HL-60/S4 treated with phorbol 12-myristate 13-acetate at 8.2 ng/mL for 4 days and 3 days (cell line): ENCODE measurements at regions not wholly inside any gene's neighbourhood (a gene's known extent, or its start where the extent isn't known, plus 50 kb on each side); places are given as distances from the start of the nearest gene placed in this dataset.
"Not testable (repeated sequence)": the region's sequence is repeated elsewhere in the genome, so short reads cannot be mapped to it uniquely, and the experiment has no call there.

Experiments
- in situ Hi-C: fragments of 300-500 bp; cut with MboI; formaldehyde crosslinking; loops from 2 replicates; pipeline ENCODE4 v1.15.0; 2022; ENCODE audit warnings: low sequenced_read_pairs

DNA sequence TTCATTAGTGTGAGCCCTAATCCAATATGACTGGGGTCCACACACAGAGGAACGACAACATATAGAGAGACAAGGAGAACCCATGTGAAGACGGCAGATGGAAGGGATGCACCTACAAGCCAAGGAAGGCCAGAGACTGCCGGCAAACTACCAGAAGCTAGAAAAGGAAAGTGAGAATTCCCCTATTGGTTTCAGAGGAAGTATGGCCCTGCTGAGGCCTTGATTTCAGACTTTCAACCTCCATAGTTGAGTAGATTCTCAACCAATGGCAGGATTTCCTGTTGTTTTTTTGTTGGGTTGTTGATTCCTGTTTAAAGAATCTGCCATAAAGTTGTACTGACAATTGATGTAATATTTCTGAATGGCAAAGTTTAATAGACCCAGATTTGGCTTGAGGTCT lies 241.5 kb downstream of the SATB2 start:
- in situ Hi-C loops: no loop called here

DNA sequence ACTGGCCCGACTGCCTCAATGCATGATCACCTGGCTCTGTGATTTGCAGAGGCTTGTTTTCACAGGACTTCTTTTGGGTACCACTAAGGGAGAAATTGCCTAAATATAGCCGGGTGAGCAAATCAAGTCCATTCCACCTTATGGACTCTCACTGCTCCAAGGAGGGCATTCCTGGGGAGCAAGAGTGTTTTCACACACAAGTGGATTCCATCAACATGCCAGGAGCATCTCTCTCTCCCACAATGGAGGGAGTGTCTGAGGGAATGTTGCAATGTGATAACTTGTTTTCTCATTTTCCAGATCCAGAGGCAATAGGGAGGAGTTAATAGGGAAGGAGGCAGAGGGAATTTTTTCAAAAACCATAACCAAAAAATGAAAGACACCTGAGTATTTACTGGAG lies 250.7 kb downstream of the SATB2 start:
- in situ Hi-C loops: no loop called here

DNA sequence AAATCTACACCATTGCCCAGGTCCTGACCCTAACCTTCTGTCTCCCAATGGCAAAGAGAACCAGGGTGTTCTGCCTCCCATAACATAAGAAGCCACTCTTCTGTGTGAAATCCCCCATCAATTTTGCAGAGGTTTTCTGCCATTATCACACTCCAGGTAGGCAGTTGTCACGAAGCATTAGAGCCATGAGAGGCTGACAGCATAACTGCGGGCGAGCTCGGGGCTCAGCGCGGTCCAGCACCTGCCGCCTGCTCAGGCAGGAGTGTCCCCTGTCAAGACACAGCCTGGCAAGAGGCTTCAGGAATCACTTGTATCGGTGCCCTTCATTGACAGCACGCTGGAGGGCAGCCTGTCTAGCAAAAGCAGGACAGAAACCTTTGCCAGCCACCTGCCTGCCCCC lies 251.2 kb downstream of the SATB2 start:
- in situ Hi-C loops: no loop called here

DNA sequence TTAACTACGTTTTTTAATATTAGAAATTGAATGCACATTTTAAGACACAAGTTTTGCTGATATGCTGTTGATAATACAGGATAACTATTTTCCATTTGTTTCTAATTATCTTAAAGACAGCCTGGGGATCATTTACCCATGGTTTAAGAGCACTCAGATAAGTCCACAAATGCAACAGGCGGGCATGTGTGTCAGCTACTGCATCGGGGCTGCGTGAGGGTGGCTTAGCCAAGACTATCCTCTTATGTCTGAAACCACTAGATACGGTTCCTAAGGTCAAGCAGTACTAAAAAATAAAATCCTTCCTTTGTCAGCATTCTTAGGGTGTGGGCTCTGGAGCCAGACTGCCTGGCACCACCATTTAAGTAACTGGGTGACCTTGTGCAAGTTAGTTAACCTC lies 254.8 kb downstream of the SATB2 start:
- in situ Hi-C loops: no loop called here

DNA sequence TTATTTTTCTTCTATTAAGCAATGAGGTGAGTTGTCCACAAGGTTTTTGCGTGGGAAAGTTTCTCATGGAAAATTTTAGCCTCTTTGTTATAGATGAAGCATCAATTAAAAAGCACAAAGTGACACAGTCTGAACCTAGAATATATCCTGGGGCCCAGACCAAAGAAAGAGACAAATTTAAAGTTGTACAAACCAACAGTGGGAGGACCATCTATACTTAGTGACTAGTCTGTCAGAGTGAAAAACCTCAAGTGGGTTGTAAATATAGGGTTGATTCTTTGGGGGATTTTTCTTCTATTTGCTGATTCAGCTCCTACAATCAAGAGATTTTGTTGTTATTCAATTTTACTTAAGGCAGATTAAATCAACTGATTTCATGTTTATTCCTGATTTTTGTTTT lies 256.2 kb downstream of the SATB2 start:
- in situ Hi-C loops: no loop called here

DNA sequence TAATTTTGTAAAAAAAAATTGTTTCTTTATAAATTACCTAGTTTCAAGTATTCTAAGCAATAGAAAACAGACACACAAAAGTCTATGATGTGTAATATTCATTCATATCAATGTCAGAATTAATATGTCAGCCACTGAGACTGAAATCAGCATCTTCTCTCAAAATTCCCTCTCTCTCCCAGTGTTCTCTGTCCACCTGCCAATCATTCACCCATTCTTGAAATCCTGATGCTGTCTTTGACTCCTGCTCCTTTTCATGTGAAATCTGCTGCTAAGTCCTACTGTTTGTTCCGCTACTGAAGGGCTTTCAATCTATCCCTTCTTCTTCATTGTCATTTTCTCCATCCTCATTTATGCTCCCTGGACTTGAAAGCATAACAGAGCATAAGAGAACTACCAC lies 257.9 kb downstream of the SATB2 start:
- in situ Hi-C loops: no loop called here

DNA sequence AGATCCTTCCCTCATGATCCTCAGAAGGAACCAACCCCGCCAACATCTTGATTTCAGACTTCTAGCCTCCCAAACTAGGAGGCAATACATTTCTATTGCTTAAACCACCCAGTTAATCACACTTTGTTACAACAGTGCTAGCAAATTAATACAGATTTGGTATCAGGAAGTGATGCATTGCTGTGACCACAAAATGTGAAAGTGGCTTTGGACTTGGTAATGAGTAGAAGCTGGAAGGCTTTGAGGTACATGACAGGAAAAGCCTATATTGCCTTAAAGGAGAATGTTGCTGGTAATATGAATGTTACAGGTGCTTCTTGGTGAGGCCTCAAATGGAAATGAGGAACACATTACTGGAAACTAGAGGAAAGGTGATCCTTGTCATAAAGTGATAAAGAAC lies 260.3 kb downstream of the SATB2 start:
- in situ Hi-C loops: no loop called here

DNA sequence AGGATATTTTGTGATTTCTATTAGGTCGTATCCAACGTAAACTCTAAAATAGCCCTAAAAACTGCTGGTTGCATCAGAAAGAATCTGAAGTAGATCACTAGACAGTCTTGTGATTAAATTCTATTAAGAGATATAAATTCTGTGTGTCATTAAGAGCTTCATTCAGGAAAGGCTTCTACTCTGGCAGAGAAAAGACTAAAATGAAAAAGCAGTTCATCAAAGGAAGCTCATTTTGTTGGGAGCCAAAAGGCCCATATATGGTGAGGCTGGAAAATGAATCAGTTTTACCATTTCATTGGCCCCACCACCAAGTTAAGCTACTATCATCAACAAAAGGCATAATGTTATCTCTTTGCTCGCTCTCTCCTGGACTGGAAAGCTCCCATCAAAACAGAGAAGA lies 261.1 kb downstream of the SATB2 start:
- in situ Hi-C loops: no loop called here

DNA sequence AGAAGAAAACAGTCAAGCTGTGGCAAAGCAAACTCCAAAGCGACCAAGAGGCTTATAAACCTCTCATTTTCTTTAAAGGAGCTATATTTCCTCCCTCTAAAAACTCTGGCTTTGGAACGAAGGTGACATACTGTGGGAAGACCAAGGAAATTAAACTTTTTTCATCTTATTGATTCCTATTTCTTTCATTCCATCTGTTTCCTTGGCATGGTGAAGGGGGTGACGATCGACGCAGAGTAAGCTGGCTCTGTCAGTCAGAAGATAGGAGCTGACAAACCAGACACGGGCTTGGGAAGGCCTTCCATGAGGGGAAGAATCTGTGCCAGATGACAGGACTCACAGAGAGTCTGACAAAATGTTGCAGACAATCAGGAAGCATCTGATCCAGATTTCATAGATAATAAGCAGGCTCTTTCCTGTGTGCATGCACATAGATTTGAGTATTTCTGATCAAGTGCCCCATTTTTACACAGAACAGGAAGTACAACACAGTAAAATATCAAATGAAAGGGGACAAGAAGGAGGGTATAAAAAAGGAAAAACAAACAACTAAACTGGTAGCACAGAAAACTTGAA lies 261.7 kb downstream of the SATB2 start:
- in situ Hi-C loops: no loop called here

DNA sequence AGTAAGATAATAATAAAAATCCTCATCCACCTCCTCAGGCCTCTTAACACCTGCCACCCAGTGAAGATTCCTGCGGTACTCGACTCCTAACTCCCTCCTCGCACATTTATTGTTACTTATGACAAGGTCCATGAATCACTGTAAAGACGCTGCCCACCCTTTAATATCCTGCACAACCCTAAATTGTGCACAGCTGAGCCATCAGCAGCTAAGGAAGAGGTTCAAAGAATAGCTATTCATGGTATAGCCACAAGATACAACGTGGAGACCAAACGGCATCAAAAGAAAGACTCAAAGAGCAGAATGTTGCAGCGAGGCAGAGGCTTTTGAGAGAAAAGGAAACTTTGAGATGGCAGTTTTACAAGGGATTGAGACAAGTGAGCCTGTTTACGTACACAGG lies 266.3 kb downstream of the SATB2 start:
- in situ Hi-C loops: no loop called here

DNA sequence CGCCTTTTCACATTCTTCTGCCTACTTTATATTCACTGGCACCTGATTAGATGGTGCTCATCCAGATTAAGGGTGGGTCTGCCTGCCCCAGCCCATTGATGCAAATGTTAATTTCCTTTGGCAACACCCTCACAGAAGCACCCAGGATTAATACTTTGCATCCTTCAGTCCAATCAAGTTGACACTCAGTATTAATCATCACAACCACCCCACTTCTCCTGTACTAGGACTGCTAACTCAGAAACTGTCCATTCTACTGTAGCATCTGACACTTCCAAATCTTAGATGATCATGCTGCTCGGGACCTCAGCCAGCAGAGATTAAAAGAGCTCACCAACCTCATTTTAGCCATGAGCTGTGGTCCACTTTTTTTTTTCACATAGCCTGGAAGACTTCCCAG lies 268.5 kb downstream of the SATB2 start:
- in situ Hi-C loops: no loop called here

DNA sequence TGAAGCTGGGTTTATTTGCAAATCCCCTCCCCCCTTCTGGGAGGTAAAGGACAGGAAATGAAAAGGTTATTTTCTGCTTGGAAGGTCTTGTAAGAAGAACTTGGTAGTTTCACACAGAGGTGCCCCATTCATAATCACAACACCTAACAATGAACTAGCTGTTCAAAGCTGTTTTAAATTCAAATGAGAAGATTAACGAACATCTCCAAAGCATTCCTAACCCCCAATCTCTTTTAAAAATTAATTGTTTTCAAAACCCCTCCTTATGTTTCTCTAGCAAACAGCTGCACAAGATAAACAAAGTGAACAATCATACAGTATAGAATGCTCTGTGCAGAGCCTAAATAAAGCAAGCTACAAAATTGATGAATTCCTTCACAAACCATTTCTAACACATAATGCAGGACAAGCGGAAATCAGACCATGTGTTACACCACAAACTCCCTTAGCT lies 271.4 kb downstream of the SATB2 start:
- in situ Hi-C loops: no loop called here

DNA sequence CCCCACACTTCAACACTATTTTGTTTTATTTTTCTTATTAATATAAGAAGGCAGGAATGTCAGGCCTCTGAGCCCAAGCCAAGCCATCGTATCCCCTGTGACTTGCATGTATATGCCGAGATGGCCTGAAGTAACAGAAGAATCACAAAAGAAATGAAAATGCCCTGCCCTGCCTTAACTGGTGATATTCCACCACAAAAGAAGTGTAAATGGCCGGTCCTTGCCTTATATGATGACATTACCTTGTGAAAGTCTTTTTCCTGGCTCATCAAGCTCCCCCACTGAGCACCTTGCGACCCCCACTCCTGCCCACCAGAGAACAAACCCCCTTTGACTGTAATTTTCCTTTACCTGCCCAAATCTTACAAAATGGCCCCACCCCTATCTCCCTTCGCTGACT lies 272.6 kb downstream of the SATB2 start:
- in situ Hi-C loops: not testable (repeated sequence)

DNA sequence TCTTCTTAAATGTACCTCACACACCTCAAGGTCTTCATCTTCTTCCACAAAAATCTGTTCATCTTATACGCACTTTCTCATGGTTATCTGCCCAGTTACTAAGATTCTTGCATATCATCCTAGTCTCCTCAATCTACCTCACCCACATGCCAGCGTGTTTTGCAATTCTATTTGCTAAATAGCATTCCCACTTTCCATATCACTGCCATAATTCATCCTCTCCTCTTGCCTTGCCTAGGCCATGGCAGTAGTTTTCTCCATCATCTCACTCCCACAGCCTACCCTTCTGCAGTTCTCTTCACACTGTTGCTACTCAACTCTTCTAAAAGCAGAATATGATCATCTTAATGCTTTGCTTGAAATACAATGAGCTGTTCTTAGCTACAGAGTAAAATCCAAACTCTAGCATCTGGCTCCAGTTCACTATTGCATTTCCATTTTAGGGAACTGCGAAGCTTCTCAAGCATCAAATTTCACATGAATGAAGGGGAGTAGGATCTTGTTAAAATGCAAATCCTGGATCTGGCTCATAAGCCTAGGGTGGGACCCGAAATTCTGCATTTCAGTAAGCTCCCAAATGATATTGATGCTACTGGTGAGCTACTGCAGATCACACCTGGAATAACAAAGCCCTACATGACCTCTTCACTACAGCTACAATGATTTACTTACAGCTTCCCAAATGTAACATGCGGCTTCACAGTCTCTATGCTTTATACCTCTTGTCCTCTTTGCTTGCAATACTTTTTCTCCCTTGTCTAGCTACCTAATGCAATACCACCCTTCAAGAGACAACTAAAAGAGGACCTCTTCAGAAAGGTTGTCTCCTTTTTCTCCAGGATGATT lies 293.9 kb downstream of the SATB2 start:
- in situ Hi-C loops: no loop called here

DNA sequence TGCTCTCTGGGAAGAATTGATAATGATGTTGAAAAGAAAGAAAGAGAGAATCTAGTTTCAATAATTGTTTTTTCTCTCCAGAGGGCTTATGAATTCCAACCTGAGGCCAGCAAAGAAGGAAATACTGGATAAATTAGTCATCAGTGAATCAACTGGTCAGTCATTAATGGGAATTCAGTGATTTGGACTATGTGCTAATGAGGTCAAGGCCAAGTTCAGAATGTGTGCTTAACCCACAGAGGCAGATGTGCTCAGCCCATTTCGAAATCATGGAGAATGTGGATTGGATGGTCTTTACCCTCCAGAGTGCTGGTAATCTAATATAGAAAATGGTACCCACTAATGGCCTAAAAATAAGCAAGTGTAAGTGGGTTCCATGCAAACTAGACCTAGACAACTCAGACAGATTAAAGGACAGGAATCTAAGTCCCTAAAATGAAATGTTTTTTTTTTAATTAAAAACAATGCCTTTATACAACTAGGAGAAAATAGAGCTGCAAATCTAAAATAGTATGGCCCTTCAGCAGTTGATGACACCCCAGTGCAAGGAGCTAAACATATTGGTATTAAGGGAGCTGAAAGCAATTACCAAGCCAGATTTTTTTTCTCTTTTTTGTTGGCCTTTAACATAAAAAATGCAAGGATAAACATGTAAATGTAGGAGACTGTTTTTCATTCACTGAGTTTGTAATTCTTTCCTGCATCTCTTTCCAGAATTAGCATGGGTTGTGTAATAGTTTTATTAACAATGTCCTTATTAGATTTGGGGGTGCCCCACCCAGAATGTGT lies 296.9 kb downstream of the SATB2 start:
- in situ Hi-C loops: no loop called here

DNA sequence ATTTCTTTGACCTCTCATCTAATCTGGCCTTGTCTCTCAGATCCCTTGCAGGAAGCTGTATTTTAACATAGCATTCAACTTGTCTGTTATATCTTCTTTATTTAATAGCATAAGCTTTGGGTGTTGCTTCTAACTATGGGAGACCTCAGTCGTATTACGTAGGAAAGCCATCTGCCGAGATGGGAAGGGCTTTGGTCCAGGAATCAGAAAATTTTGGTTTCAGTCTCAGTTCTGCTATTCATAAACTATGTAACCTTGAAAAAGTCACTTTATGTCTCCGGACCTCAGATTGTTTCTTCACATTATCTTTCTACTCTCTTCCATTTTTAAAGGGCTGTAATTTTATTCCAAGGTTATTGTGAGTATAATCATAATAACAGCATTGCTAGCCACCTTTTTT lies 297.7 kb downstream of the SATB2 start:
- in situ Hi-C loops: no loop called here

DNA sequence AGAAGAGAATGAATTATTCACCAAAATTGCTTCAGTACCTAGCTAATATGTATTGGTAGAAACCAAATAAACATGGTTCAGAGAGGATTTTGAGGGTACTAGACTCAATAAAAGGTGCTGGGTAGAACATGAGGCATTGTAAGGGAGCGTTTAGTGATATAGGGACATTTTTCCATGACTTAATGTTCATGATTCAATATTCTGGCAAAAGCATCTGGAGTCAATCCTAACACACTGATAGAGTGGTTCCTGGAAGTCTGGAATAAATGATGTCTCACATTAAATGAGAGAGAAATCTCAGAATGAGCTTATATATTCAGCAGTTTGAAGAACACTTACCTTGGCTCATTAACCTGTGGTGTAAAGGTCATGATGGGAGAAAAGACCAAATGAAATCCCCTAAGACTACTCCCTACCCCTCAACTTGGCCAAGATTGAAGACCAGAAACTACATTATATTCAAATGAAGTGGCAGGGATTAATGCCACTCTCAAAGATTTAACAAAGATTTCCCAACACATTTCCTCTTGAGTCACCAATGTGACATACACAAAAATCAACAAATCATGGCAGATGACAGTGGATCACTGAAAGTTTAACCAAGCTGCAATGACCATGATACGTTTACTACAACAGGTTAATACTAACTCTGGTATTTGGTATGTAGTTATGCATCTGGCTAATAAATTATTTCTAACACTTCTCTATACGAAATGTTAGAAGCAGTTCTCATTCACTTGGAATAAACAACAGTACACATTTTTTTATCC lies 309.5 kb downstream of the SATB2 start:
- in situ Hi-C loops: no loop called here

DNA sequence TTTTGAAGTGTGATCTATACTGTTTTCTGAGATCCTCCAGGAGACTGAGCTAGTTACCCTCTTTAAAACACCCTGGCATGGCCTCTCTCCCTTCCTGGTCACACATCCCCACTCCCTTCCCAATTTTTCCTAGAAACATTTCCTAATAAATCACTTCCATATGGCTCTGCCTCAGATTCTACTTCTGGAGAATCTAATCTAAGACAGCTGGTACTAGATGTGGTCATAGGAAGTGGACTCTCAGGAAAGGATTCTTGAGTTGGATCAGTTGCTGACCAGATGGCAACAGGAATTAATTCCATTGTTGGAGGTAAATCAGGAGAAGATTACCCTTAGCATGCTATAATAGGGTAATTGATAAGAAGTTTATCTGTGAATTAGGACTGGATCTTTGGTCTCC lies 310.5 kb downstream of the SATB2 start:
- in situ Hi-C loops: no loop called here

DNA sequence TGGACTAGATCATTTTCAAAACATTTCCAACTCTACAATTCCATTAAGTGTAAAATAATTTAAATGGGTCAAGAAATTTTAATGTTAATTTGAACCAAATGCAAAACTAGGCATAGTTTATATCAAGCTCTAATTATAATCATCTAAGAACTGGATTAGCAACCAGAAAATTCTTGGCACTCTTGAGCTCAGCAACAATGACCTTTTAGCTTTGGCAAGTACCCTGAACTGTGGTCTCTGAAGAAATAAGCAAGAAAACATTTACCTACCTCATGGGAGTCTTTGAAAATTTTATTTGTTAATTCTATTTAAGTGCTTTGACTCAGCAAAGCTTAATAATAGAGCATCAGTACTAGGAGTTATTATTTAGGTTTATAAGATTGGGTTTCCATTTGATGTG lies 313.2 kb downstream of the SATB2 start:
- in situ Hi-C loops: no loop called here

DNA sequence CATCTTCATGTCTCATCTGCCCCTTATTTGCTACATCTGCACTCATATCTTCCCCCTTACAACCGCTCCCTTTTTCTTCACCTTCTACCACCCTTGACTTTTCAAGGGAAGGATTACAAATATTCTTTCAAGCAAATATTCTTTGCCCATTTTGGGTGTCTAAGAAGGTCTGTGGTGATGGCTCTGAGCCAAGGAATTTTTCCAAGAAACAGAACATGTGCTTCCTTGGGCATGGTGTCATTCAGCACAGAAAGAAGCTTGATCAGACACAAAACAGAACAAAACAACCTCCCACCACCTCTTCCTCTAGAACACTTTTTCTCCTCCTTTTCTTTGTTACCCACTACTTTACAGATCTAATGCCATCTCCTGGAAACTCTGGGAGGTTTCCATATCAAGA lies 313.7 kb downstream of the SATB2 start:
- in situ Hi-C loops: no loop called here

DNA sequence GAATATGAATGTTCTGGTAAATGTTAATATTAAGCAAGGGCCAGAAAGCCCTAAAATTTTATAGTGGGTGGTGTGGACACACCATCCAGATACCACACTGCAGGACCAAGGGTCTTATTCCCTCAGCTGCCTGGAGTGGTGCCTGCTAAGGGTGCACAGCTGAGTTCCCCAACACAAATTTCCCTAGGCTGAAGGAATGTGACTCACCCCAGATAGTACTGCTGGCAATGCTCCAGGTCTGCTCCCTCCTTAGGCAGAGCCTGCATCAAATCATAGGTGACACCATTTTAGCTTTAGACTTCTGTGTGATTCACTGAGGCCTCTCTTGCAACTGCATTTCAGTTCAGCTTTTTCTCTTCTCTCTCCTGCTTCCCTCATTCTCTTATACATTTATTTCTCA lies 321.1 kb downstream of the SATB2 start:
- in situ Hi-C loops: no loop called here
